ENCODE measurements at regions not wholly inside any gene's neighbourhood (a gene's known extent, or its start where the extent isn't known, plus 50 kb on each side); places are given as distances from the start of the nearest gene placed in this dataset.

- no TSS peak for BruUV-seq (replicated peaks)
- CTCF ChIA-PET = no interaction called here
These were observed 142.7 kb upstream of the RBMS3 start for GRCh38 chr3:29138171-29138570.

More at GRCh38 chr3:29138171-29138570, 142.7 kb upstream of the RBMS3 start:
- Histone ChIP-seq H3K4me3 (replicated peaks in 1 of 2; ENCODE audit: low read depth in 1 of 2, low read length in 2 of 2) (no peak overlapping the region), H4K20me1 (ENCODE audit: insufficient read depth) (no peaks in the 10 kb centered on the region), H3K9me3 (ENCODE audit: control insufficient read depth in 1 of 2, insufficient read depth in 1 of 2, low read depth in 1 of 2, low read length in 2 of 2) (no peaks in the 10 kb centered on the region), H2AFZ (ENCODE audit: low read depth, low read length, poor library complexity, severe bottlenecking) (no peak overlapping the region), H3K4me2 (ENCODE audit: low read length) (no peak overlapping the region), H3K9ac (ENCODE audit: low read length) (no peak overlapping the region), H3K79me2 (ENCODE audit: insufficient read depth, low read length) (no peaks in the 10 kb centered on the region), H3K36me3 (ENCODE audit: control insufficient read depth in 1 of 2, insufficient read depth in 2 of 2, low read length in 2 of 2) (no peaks in the 10 kb centered on the region), H3K27me3 (ENCODE audit: insufficient read depth, low read length) (no peaks in the 10 kb centered on the region), H3K4me1 (ENCODE audit: control insufficient read depth in 1 of 2, insufficient read depth in 2 of 2, low read length in 2 of 2) (no peaks in the 10 kb centered on the region), H3K9me2 (ENCODE audit: insufficient read depth) (no peaks in the 10 kb centered on the region), H3K27ac (ENCODE audit: low read depth, low read length) (no peak overlapping the region)
- DNase-seq (ENCODE audit: low read depth, low spot score) (no peak), ATAC-seq (no peak)
- POLR2A ChIA-PET = no interaction called here
- no peak for TF ChIP-seq SRF (IDR thresholded peaks at IDR 0.05; ENCODE audit: low read depth)
- TF ChIP-seq POLR2A (IDR thresholded peaks at IDR 0.05; ENCODE audit: borderline replicate concordance, extremely low read depth, insufficient read depth, insufficient read length) = no peak
- no peak for TF ChIP-seq REST (IDR thresholded peaks at IDR 0.05; ENCODE audit: low read depth)
- no peak for TF ChIP-seq EGR1 (IDR thresholded peaks at IDR 0.05; ENCODE audit: low read depth)
- TF ChIP-seq EZH2 (IDR thresholded peaks at IDR 0.05) = no peak
- no peak for TF ChIP-seq MAX (IDR thresholded peaks at IDR 0.05)
- TF ChIP-seq SP1 (IDR thresholded peaks at IDR 0.05; ENCODE audit: low read depth) = no peak
- no peak for TF ChIP-seq ZFX (IDR thresholded peaks at IDR 0.05)
- TF ChIP-seq FOSL1 (IDR thresholded peaks at IDR 0.05; ENCODE audit: low read depth) = no peak
- no peak for TF ChIP-seq RAD21 (IDR thresholded peaks at IDR 0.05; ENCODE audit: low read depth)
- no peak for TF ChIP-seq ZBTB33 (IDR thresholded peaks at IDR 0.05; ENCODE audit: extremely low read depth, insufficient replicate concordance, low read length)
- no peak for TF ChIP-seq ATF3 (IDR thresholded peaks at IDR 0.05)
- intact Hi-C loops (cut with micrococcal nuclease) = no loop called here
- RAD21 ChIA-PET (ENCODE audit: low non-redundant PET in 1 of 2, low total read pairs in 2 of 2, uncharacterized antibody in 2 of 2, unreplicated experiment in 2 of 2) = no interaction called here

Data from HCT116 (cell line).